ENCODE measurements at regions not wholly inside any gene's neighbourhood (a gene's known extent, or its start where the extent isn't known, plus 50 kb on each side); places are given as distances from the start of the nearest gene placed in this dataset.

DNA sequence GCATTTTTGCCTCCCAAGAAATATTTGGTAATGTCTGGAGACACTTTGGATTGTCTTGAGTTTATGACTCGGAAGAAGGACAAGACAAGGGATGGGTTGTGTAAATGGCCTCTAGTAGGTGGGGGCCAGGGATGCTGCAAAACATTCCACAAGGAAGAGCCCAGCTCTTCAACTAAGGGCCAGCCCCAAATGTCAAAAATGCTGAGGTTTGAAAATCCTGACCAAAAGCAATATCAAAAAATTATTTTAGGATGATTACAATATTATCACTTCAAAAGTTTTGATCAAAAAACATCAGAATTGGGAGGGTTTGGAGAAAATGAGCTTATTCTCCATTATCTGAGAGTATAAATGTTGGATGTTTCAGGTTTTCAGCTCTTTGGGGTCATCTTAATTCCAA is 248.9 kb upstream of the SLC24A2 start:
- TF ChIP-seq, protein P1, sequence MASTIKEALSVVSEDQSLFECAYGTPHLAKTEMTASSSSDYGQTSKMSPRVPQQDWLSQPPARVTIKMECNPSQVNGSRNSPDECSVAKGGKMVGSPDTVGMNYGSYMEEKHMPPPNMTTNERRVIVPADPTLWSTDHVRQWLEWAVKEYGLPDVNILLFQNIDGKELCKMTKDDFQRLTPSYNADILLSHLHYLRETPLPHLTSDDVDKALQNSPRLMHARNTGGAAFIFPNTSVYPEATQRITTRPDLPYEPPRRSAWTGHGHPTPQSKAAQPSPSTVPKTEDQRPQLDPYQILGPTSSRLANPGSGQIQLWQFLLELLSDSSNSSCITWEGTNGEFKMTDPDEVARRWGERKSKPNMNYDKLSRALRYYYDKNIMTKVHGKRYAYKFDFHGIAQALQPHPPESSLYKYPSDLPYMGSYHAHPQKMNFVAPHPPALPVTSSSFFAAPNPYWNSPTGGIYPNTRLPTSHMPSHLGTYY (CRISPR knock-in tag; IDR thresholded peaks at IDR 0.05): no peak
- TF ChIP-seq, protein P2, sequence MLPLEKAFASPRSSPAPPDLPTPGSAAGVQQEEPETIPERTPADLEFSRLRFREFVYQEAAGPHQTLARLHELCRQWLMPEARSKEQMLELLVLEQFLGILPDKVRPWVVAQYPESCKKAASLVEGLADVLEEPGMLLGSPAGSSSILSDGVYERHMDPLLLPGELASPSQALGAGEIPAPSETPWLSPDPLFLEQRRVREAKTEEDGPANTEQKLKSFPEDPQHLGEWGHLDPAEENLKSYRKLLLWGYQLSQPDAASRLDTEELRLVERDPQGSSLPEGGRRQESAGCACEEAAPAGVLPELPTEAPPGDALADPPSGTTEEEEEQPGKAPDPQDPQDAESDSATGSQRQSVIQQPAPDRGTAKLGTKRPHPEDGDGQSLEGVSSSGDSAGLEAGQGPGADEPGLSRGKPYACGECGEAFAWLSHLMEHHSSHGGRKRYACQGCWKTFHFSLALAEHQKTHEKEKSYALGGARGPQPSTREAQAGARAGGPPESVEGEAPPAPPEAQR (CRISPR knock-in tag; IDR thresholded peaks at IDR 0.05): no peak
- no peak for TF ChIP-seq NFATC4 (CRISPR knock-in tag; IDR thresholded peaks at IDR 0.05)
- CTCF ChIA-PET: interaction anchor here (0.8 to 1.1 kb wide), 2 partner anchors 91 to 103 kb away, joined by 3 to 5 read pairs; no protein-coding TSS in a partner anchor
- Mint-ChIP-seq H3K9me3 (no peaks in the 10 kb centered on the region), H3K4me3 (no peak overlapping the region), H3K36me3 (no peaks in the 10 kb centered on the region), H3K4me1 (peaks cover 61% of the 10 kb centered on the region), H3K27me3 (ENCODE audit: low read depth) (peaks cover 10% of the 10 kb centered on the region), H3K27ac (no peak overlapping the region)
- DNase-seq (ENCODE audit: low spot score) (no peak), ATAC-seq (no peak)
- POLR2A ChIA-PET: no interaction called here

DNA sequence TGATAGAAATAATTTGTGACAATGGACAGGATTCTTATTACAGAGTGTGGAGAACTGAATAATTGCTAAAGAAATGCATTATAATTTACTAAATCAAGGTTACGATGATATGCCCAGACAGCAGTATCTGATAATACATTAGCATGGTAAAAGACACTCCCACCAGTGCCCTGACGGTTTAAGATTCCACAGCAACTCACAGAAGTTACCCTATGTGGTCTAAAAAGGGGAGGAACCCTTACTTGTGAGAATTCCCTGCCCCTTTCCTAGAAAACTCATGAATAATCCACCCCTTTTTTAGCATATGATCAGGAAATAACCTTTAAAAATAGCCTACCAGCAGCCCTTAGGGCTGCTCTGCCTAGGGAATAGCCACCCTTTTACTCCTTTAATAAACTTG is 244.7 kb upstream of the SLC24A2 start:
- POLR2A ChIA-PET: no interaction called here
- DNase-seq (ENCODE audit: low spot score) (no peak), ATAC-seq (no peak)
- TF ChIP-seq TEAD4 (CRISPR knock-in tag; IDR thresholded peaks at IDR 0.05) (no peak), ZNF263 (CRISPR knock-in tag; IDR thresholded peaks at IDR 0.05; ENCODE audit: low read depth) (no peak), SMAD3 (CRISPR knock-in tag; IDR thresholded peaks at IDR 0.05; ENCODE audit: borderline replicate concordance) (no peak)
- no peak overlapping the region for H3K4me3 Mint-ChIP-seq
- H3K27ac Mint-ChIP-seq: peak overlapping the region; percentile 59; the same call in 1 of the 2 replicates
- H3K27me3 Mint-ChIP-seq (ENCODE audit: low read depth): no peaks in the 10 kb centered on the region
- no peaks in the 10 kb centered on the region for H3K36me3 Mint-ChIP-seq
- CTCF ChIA-PET: no interaction called here
- no peaks in the 10 kb centered on the region for H3K9me3 Mint-ChIP-seq
- peaks cover 29% of the 10 kb centered on the region for H3K4me1 Mint-ChIP-seq

- TF ChIP-seq, protein P3, sequence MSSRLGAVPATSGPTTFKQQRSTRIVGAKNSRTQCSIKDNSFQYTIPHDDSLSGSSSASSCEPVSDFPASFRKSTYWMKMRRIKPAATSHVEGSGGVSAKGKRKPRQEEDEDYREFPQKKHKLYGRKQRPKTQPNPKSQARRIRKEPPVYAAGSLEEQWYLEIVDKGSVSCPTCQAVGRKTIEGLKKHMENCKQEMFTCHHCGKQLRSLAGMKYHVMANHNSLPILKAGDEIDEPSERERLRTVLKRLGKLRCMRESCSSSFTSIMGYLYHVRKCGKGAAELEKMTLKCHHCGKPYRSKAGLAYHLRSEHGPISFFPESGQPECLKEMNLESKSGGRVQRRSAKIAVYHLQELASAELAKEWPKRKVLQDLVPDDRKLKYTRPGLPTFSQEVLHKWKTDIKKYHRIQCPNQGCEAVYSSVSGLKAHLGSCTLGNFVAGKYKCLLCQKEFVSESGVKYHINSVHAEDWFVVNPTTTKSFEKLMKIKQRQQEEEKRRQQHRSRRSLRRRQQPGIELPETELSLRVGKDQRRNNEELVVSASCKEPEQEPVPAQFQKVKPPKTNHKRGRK (CRISPR knock-in tag; IDR thresholded peaks at IDR 0.05; ENCODE audit: borderline replicate concordance): no peak
- TF ChIP-seq NFYB (CRISPR knock-in tag; conservative IDR thresholded peaks at IDR 0.05; ENCODE audit: low read depth) (no peak), KAT7 (CRISPR knock-in tag; IDR thresholded peaks at IDR 0.05; ENCODE audit: borderline replicate concordance) (no peak), PRRX2 (CRISPR knock-in tag; IDR thresholded peaks at IDR 0.05) (no peak), ZNF232 (CRISPR knock-in tag; IDR thresholded peaks at IDR 0.05) (no peak), ESRRA (CRISPR knock-in tag; IDR thresholded peaks at IDR 0.05; ENCODE audit: borderline replicate concordance) (no peak), SMAD3 (CRISPR knock-in tag; IDR thresholded peaks at IDR 0.05; ENCODE audit: borderline replicate concordance) (no peak), ZBTB43 (CRISPR knock-in tag; IDR thresholded peaks at IDR 0.05) (no peak), TEAD4 (CRISPR knock-in tag; IDR thresholded peaks at IDR 0.05) (no peak), NR3C1 (CRISPR knock-in tag; conservative IDR thresholded peaks at IDR 0.05; ENCODE audit: low read depth) (no peak)
- TF ChIP-seq, protein P4, sequence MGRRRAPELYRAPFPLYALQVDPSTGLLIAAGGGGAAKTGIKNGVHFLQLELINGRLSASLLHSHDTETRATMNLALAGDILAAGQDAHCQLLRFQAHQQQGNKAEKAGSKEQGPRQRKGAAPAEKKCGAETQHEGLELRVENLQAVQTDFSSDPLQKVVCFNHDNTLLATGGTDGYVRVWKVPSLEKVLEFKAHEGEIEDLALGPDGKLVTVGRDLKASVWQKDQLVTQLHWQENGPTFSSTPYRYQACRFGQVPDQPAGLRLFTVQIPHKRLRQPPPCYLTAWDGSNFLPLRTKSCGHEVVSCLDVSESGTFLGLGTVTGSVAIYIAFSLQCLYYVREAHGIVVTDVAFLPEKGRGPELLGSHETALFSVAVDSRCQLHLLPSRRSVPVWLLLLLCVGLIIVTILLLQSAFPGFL (CRISPR knock-in tag; IDR thresholded peaks at IDR 0.05; ENCODE audit: borderline replicate concordance): no peak
- DNase-seq (ENCODE audit: low spot score) (no peak), ATAC-seq (peak; percentile 69)
- peak overlapping the region; percentile 58; the same call in 1 of the 2 replicates for H3K27ac Mint-ChIP-seq
- no peaks in the 10 kb centered on the region for H3K27me3 Mint-ChIP-seq (ENCODE audit: low read depth)
- no peaks in the 10 kb centered on the region for H3K9me3 Mint-ChIP-seq
- peaks cover 23% of the 10 kb centered on the region for H3K4me1 Mint-ChIP-seq
- ChIA-PET CTCF (no interaction called here), POLR2A (no interaction called here)
- H3K4me3 Mint-ChIP-seq: no peak overlapping the region
- no peaks in the 10 kb centered on the region for H3K36me3 Mint-ChIP-seq
These were observed 243.7 kb upstream of the SLC24A2 start for GRCh38 chr9:20032413-20033006.
